GM18907 (cell line): ENCODE measurements at regions not wholly inside any gene's neighbourhood (a gene's known extent, or its start where the extent isn't known, plus 50 kb on each side); places are given as distances from the start of the nearest gene placed in this dataset.

Experiments
- ATAC-seq: cut with Tn5 transposase; IDR thresholded peaks from one replicate; pipeline ENCODE4 v1.9.1; 2021; ENCODE audit warnings: mild to moderate bottlenecking, moderate library complexity; ENCODE audit not compliant: unreplicated experiment

DNA sequence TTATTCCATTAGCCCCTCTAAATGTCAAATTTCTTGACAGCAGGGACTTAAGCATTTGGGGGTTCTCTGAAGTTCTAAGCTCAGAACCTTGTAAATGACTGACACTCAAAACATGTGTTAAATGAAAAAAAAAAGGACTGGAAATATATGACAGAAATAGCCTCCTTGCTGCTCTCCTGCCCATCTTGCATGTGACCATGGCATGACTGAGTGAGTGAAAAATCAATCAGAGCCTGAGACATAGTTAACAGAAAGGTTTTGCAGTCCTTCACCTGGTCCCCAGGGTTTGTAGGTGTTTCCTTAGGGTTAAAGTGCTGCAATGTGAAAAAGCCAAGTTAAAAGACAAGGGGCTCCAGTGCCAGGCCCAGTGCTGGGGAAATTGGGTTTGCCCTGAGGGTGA is 168.1 kb downstream of the ZBTB18 start:
- ATAC-seq: no peak

DNA sequence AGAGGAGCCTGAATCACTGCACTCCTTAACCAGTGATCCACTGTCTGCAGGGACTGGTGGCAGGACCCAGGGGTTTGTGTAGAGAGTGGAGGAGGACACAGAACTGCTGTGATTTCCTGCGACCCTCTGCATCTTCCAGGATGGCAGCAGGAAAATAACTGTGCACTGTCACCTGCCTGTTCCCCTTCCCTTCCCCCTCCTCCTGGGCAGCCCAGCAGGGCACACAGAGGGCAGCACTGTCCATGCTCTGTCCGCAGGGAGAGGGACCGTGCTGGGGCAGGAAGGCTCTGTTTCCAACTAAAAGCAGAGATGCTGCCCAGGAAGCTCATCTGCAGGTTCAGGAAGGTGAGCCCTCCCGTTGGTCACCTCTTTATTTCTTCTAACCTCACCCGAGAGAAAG is 168.7 kb downstream of the ZBTB18 start:
- no peak for ATAC-seq

DNA sequence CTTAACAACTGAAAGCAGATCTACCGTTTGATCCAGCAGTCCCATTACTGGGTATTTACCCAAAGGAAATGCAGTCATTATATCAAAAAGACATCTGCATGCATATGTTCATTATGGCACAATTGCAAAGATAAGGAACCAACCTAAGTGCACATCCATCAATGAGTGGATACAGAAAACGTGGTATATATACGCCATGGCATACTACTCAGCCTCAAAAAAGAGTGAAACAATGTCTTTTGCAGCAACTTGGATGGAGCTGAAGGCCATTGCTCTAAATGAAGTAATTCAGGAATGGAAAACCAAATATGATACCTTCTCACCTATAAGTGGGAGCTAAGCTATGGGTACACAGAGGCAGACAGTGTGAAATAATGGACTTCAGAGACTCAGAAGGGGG is 169.3 kb downstream of the ZBTB18 start:
- no peak for ATAC-seq

DNA sequence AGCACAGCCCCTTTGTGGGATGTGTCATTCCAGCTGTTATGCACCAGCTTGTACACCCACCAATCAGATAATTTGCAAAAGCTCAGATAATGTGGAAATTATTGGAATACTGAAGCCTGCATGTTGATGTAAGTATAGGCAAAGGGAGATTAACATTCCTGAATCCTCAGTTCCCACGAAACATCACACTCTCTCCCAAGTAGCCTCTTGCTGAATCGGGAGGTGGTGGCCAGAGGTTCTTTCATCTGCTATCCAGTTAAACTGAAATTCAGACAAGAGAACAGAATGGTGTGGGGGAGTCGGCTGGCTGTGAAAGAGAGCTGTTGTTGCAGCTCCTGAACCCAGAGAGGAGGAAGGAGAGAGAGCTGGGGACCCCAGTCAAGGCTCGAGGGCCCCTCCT is 170.9 kb downstream of the ZBTB18 start:
- ATAC-seq: no peak

DNA sequence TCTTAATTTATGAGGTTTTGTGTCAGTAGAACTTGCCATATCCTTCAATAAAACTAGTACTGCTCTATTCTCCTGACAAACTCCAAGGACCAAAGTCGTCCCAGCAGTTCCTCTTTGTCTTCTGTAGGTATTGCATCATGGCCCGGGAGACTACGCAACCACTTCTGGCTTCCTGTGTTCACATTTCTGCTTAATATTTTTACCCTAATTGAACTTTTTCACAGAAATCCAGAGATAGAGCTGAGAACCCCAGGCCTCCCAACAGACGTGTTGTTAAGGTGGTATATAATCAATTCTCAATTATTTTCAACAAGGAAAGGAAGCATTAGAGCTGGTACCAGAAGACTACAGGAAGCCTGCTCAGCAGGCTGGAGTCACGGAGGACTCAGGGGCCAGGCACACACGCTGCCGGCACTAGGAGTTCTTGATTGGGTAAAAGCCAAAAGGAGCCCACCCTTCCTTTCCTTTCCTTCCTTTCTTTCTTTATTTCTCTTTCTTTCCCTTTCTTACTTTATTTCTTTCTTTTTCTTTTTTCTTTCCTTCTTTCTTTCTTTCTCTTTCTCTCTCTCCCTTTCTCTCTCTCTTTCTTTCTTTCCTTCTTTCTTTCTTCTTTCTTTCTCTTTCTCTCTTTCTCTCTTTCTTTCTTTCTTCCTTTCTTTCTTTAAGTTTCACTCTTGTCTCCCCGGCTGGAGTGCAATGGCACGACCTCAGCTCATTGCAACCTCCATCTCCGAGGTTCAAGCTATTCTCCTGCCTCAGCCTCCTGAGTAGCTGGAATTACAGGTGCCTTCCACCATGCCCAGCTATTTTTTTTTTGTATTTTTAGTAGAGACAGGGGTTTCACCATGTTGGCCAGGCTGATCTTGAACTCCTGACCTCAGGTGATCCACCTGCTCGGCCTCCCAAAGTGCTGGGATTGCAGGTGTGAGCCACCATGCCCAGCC is 173.7 kb downstream of the ZBTB18 start:
- ATAC-seq: no peak

DNA sequence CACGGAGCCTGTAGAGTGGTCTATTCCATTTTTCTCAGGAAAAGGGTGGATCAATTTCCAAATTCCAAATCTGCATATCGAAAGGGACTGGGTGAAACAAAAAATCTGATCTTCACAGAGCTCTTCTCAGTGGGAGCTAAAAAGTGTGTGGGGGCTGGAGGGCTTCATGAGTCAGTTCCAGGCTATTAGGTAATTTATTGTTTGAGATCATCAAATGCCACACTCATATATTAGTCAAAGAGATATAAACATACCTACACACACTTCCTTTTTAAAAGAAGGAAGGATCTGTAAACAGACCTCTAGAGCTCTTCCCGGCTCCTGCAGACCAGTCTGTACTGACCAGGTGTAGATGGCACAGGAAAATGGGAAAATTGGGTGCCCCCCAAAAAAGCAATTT is 175.4 kb downstream of the ZBTB18 start:
- no peak for ATAC-seq

DNA sequence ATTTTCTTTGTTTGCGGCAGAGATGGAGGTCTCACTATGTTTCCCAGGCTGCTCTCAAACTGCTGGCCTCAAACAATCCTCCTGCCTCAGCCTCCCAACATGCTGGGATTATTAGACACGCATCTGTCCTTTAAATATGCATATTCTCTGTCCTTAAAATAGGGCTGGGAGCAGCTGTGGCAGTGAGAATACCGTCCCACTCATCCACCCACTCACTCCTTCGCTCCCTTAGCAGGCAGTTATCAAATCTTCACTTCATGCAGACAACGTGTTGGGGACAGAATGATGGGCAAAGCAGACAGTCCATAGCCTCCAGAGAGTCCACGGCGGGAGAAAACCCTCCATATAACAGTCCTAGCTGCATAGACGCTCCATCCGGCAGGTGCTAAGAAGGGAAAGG is 179.4 kb downstream of the ZBTB18 start:
- no peak for ATAC-seq

DNA sequence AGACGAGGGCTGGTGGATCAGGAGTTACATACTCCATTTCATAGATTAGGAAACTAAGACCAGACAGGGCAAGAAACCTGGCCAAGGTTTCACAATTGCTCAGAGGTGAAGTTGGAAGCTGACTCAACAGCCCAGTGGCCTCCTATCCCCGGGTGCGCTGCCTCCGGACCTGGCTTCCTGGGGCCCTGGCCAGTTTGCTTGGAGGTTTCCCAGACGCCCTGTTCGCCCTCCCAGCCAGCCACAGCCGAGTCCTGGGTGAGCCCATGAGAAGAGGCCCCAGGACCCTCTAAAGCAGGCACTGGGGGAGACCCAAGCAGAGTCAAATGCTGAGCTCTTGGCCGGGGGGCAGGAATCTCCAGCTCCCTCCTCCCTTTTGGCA is 180.1 kb downstream of the ZBTB18 start:
- ATAC-seq: no peak

DNA sequence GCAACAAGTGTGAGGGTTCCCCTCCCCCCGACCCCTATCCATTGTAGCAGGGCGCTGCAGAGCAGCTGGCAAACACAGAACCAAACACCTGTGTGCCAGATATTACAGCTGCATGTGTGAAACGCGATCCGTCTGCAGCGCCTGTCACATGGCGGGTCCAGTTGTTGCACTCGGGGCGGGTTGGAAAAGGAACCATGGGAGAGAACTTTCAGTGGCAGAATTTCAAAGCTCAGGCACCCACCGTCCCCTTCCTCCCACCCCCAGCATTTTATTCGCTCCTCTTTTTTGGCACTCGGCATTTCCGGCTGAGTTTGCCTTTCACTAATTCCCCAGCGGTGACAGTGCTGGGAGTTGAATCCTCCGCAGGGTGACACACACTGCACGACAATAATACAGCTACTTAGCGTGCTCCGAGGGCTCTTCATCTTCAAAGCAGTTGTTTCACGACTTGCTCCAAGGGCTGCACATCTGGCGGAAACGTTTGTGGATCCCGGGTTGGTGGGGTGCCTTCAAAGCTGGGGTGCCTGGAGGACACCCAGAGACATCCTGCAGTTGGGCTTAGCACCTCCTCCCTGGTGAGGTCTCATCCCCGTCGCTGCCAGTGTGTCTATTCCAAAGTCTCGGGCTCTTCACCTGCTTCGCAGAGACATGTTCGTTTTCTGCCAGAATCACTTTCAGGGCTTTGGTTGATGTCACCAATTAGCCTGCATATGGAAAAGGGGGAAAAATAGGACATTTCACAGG is 180.7 kb downstream of the ZBTB18 start:
- ATAC-seq: no peak

DNA sequence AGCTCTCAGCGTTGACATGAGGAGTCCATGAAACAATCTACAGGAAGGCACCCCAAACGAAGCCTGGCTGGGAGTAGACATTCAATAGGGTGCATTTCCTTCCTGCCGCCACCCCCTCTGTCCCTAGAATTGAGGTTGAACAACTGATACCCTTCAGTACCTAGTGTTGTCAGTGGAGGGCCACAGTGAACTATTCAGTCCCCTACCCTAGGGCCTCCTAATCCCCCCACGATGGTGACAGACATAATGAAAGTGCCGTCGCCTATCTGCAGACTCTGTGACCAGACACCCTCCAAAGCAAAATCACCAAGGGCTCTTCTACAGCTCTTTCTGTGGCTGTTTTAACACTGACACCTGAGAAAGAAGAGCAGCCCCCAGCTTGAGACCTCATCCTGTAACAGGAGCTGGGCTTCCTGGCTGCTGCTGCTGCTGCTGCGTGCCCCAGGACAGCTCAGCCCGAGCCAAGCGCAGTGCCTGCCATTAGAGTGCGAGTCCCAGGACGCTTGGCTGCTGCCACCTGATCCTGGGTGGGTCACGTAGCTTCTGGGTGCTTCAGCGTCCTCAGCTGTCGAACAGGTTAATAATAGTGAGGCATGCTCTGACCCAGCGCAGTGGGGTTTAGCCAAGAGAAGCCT is 183.0 kb downstream of the ZBTB18 start:
- ATAC-seq: no peak

DNA sequence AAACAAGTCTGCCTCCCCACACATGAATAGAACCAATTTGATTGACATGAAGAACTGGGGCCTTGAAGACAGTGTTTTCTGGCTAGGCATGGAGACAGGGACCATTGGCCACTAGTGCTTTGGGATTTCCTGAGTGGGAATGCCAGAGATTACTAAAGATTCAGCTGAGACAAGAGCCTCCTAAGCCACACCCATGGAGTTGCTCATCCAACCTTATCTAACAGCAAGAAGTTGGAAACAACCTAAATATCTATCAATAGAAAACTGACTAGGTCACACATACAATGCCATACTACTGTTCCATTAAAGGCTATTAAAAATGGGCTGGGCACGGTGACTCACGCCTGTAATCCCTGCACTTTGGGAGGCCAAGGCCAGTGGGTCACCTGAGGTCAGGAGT is 184.1 kb downstream of the ZBTB18 start:
- no peak for ATAC-seq

DNA sequence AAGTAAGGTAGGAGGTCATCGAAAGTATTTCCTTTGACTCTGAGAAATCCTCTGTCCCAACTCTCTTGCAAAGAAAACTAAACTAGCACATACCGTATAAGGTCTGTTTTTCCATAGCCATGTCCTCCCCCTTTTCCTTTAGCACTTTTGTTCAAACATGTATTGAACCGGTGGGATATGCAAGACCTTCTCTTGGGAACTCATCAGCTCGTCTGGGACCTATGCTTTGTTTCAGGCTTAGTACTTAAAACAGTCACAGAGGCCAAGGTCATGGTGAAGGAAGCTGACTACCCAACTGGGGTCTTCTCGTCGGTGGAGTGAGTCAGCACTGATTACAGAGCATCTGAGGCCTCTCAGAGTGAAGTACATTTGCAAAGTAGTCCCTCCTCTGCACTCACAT is 185.0 kb downstream of the ZBTB18 start:
- ATAC-seq: no peak

DNA sequence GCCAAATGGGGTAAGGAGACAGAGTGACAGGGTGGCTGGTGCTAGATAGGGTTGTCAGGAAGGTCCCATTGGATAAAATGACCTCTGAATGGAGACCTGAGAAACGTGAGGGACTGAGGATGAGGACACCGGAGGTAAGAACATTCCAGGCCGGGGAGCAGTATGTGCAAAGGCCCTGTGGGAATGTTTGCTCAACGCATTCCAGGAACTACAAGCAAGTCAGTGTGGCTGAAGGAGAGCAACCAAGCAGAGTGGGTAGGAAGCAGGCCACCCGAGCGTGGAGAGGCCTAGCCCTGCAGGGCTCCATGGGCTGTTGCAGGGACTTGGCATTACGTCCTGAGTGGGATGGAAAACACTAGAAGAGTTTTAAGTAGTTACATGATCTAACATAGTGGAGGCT is 185.6 kb downstream of the ZBTB18 start:
- no peak for ATAC-seq

DNA sequence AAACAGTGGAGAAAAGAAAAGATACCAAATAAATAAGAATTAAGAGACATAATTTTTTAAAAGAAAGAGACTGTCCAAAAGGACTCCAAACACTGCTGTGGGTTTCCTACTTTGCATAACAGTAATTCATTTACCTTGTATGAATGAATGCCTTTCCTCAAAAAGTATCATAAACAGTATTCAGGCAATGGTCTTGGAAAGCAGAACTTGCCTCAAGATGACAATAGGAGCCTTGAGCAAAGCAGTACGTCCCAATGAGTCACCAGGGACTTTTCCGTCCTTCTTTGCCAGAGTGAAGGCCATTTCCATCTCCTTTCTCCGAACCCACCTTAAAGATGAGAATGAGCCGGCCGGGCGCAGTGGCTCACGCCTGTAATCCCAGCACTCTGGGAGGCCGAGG is 186.4 kb downstream of the ZBTB18 start:
- ATAC-seq: peak; percentile 43

DNA sequence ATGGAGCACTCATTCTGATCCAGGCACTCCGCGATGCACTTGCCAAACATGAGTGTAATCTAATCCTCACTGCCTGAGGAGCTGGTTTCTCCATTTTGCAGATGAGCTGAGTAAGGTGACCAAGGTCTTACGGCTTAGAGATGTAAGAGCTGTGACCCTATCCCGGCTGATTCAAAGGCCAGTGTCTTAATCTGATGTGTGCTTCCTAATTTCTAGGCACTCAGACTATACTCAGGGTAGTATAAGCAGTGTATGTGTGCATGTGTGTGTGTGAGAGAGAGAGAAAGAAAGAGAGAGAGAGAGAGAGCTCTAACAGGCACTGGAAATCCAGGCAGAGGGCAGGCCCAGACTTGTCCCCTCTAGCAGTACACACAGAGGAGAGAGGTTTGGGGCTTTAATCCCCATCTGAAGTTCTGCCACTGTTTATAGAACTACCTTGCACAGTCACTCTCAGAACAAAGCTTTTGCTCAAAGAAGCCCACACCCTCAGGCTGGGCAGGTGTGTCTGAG is 188.2 kb downstream of the ZBTB18 start:
- no peak for ATAC-seq

DNA sequence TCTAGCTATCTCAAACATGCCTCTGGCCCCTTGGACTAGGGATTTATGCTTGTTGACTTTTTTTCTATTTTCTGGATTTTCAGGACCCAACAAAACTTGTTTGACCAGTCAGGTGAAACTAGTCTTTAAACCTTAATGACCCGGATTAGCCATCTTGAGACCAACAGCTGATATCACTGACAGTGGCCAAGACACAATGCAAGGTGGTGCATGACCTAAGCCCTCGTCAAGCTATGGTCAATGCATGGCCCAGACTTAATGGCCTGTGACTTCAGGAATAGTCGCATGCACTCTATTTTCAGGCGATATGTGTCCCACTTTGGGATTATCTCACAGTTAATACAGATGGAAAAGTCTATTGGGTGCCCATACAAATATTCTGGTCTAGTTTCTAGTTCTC is 190.4 kb downstream of the ZBTB18 start:
- ATAC-seq: no peak

DNA sequence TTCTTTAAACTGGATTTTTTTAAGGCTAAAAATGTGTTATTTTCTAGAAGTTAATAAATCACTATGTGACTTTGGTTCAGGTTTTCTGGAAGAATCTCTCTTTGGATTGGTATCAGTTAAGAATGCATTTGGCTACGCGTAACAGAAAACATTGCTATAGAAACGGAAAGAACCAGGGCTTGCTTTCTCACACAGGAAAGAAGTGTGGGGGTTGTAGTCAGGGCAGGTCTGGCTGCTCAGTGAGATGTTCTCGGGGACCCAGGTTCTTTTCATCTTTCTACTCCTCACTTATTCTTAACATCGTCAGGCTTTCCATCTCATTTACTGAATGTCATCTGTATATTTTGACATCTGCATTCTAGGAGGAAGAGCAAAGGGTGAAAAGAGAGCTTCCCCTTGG is 191.4 kb downstream of the ZBTB18 start:
- ATAC-seq: no peak

DNA sequence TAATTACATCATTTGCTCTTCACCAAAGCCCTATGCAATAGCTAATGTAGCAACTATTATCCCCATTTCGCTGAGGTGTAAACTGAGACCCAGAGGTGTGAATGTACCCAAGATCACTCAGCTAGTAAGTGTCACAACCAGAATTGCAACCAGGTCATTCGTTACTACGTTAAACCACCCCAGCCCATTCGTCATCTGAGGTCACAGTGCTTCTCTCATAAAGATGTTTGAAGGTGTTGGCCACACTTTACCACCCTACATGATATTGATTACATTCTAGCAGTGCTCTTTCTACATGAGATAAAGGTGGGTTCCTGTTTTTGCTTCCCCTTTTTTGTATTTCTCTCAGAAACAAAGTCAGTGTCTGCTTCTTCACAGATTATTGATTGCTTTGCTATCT is 195.3 kb downstream of the ZBTB18 start:
- no peak for ATAC-seq

DNA sequence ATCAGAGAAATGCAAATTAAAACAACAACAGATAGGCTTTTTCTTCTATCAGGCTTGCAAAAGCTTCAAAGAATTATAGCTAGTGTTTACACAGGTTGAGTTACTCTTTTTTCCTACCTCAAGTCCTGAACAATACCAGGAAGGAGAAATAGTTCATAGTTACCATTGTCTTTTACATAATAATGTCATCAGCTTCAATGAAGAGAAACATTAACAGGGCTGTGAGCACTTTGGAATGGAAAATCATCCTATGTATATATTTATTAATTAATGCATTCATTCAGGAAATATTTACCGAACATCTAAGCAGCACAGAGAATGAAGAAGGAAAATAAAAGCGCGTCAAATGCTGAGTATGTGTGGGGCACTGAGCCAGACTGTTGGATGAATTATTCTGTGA is 197.3 kb downstream of the ZBTB18 start:
- ATAC-seq: no peak

DNA sequence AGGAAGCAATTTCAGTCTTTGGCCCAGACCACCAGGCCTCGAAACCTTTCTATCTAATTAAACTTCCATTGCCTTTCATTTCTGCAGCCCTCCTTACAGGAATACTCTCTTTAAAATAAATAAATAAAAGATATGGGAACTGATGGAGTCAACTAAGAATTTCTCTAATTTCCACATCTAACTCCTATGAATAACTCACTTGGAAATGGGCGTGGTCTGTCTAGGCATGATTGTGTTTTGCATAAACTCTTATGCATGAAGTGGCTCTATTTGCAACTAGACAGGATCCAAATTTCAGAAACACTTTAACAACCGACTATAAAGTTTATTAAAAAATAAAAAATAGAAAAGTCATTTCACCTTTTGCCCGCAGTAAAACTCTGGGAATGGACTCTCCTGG is 199.5 kb downstream of the ADSS2 start:
- ATAC-seq: no peak

DNA sequence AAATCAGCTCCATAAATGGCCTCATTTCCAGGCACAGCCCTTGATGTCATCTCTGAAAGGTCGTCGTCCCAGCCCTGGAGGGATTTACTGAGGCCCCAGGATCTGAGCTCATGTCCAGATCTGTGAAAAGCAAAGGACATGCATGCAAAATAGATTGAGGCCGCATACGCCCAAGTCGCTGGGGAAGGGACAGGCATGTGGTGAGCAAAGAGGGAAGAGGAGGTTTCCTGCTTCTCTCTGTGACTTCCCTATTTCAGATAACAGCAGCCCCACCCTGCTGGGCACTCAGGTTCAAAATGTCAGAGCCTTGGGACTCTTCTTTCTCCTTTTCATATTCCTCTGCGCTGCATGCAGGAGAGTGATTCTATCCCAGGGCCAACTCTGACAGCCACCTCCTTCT is 197.2 kb downstream of the ADSS2 start:
- peak; percentile 51 for ATAC-seq
